ENCODE measurements at regions not wholly inside any gene's neighbourhood (a gene's known extent, or its start where the extent isn't known, plus 50 kb on each side); places are given as distances from the start of the nearest gene placed in this dataset.

DNA sequence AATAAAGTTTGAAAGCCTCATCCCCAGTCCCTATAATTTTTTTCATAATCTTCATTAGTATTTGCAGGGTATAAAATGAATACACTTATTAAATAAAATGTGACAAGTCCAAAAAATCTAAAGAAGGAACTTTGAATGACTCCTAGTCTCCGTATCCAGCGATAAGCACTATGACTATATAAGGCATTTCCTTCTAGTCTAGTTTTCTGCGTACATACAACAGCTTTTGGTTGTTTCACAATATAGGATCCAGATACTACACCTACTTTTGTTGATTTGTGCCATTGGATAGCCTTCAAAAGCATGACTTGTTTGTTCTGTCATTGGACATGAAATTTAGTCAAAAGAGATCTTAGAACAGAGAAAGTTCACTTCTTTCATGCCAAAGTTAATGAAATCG, 133.3 kb upstream of the PWP1 start:
- TF ChIP-seq CTCF (IDR thresholded peaks at IDR 0.05) (no peak), POLR2A (IDR thresholded peaks at IDR 0.05) (no peak)

All from body of pancreas (tissue), 4 donors.